Bronchial epithelial cell (primary cell): ENCODE measurements at regions not wholly inside any gene's neighbourhood (a gene's known extent, or its start where the extent isn't known, plus 50 kb on each side); places are given as distances from the start of the nearest gene placed in this dataset.

ENCODE experiments used
- DNase-seq: peaks from one replicate; pipeline ENCODE4 v3.0.0-alpha.2; 2010; ENCODE audit warnings: low read depth
- FAIRE-seq: peaks from 2 replicates; lab custom pipeline; 2011; peaks lifted over from hg19 to GRCh38; lab: Jason Lieb, UNC
- H3K27me3 ChIP-seq: 2 replicates; pipeline ENCODE4 v1.5.1; 2011; ENCODE audit warnings: low read length; ENCODE audit not compliant: control insufficient read depth, insufficient read depth
- H3K36me3 ChIP-seq: 2 replicates; pipeline ENCODE4 v1.5.1; 2011; ENCODE audit warnings: low read length; ENCODE audit not compliant: control insufficient read depth, insufficient read depth
- H3K4me3 ChIP-seq: 2 replicates; pipeline ENCODE4 v1.5.1; 2011; ENCODE audit warnings: mild to moderate bottlenecking, low read depth, low read length, control low read depth
- TF ChIP-seq, protein P1 (sequence below): IDR thresholded peaks from 2 replicates; pipeline ENCODE4 v1.5.1; 2011; ENCODE audit warnings: mild to moderate bottlenecking, moderate library complexity, low read length, control low read depth, inconsistent platforms; ENCODE audit not compliant: insufficient read depth, severe bottlenecking

DNA sequence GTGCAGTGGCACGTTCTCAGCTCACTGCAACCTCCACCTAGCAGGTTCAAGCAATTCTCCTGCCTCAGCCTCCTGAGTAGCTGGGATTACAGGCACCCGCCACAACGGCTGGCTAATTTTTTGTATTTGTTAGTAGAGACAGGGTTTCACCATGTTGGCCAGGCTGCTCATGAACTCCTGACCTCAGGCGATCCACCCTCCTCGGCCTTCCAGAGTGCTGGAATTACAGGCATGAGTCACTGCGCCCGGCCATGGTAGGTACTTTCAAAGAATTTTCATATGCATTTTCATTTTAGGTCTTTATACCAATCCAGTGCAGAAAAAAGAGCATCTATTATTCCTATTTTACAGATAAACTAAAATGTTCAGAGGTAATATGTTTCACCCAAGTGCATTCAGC lies 411.3 kb upstream of the USP15 start:
- TF ChIP-seq, protein P1, sequence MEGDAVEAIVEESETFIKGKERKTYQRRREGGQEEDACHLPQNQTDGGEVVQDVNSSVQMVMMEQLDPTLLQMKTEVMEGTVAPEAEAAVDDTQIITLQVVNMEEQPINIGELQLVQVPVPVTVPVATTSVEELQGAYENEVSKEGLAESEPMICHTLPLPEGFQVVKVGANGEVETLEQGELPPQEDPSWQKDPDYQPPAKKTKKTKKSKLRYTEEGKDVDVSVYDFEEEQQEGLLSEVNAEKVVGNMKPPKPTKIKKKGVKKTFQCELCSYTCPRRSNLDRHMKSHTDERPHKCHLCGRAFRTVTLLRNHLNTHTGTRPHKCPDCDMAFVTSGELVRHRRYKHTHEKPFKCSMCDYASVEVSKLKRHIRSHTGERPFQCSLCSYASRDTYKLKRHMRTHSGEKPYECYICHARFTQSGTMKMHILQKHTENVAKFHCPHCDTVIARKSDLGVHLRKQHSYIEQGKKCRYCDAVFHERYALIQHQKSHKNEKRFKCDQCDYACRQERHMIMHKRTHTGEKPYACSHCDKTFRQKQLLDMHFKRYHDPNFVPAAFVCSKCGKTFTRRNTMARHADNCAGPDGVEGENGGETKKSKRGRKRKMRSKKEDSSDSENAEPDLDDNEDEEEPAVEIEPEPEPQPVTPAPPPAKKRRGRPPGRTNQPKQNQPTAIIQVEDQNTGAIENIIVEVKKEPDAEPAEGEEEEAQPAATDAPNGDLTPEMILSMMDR = no peak
- DNase-seq (no peak), FAIRE-seq (no peak)
- no peaks in the 10 kb centered on the region for H3K36me3 ChIP-seq
- H3K4me3 ChIP-seq = no peak overlapping the region
- H3K27me3 ChIP-seq = no peaks in the 10 kb centered on the region

DNA sequence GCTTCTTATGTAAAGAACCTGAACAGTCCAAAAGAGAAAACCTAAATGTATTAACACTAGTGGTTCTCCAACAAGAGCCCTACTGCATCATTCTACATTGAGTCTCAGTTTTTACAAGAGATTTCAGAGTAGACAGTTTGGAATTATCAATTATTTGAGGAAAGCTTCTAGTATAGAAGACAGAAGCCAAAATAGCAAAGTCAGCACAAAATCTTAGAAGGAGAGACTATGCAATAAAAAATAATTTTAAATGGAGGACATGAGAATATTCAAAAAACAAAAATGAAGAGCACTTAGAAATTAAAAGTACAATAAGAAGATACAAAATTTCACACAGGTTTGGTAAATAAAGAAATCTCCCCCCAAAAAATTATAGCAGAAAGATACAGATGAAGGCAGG lies 406.3 kb upstream of the USP15 start:
- H3K36me3 ChIP-seq = no peaks in the 10 kb centered on the region
- H3K27me3 ChIP-seq = no peaks in the 10 kb centered on the region
- FAIRE-seq (no peak), DNase-seq (no peak)
- TF ChIP-seq, protein P1 = no peak
- no peak overlapping the region for H3K4me3 ChIP-seq

DNA sequence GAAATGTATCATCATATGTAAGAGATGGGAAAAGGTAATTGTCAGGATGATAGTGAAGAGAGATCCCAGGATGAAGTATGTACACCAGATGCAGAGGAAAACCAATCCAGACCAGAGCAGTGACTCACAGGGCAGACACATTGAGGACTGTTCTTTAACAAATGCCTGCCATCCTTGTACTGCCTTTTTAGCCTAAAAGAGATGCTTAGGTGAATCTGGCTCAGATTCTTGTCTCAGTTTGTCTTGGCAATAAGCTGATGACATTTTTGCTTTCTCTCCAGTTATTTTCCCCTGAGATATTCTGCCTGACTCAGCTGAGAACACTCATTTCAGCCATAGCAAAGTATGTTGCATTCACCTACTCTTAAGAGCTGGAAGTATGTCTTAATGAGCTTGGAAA lies 405.3 kb upstream of the USP15 start:
- no peaks in the 10 kb centered on the region for H3K36me3 ChIP-seq
- no peaks in the 10 kb centered on the region for H3K27me3 ChIP-seq
- FAIRE-seq = no peak
- no peak overlapping the region for H3K4me3 ChIP-seq
- no peak for DNase-seq
- TF ChIP-seq, protein P1 = no peak

DNA sequence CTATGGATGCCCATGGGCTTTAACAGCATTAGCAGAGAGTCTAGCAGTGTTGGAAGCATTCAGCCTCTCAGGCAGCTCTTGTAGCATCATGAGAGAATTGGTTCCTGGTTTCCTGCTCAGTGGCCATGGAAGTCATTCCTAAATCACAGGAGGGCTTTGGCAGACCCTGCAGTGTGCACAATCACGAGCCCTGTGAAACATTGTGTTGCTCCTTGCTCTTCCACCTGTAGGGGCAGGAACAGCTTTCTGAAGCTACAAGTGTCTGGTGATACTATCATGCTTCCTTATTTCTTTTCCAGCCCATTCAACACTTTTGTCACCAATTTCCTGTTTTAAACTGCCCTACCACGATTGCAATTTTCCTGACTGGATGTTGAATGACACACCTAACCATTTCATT lies 402.2 kb upstream of the USP15 start:
- TF ChIP-seq, protein P1 = no peak
- no peak overlapping the region for H3K4me3 ChIP-seq
- H3K36me3 ChIP-seq = no peaks in the 10 kb centered on the region
- FAIRE-seq (no peak), DNase-seq (no peak)
- no peaks in the 10 kb centered on the region for H3K27me3 ChIP-seq

DNA sequence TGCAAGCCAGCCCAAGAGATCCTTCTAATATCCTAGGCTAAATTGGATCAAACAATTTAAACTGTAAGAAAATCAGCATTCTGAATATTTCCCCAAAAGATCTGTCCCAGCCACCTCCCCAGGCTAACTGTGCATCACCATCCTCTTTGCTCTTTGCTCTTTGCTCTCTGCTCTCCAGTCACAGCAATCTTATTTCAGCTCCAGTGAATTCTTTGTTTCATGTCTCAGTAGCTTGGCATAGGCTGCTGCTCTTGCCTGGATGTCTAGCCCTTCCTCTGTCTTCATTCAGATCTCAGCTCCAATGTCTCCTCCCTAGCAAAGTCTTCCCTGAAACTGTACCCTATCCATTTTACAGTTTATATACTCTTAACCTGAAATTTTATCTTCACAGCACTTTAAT lies 399.8 kb upstream of the USP15 start:
- TF ChIP-seq, protein P1 = no peak
- Histone ChIP-seq H3K27me3 (no peaks in the 10 kb centered on the region), H3K4me3 (no peak overlapping the region), H3K36me3 (no peaks in the 10 kb centered on the region)
- DNase-seq (no peak), FAIRE-seq (no peak)

DNA sequence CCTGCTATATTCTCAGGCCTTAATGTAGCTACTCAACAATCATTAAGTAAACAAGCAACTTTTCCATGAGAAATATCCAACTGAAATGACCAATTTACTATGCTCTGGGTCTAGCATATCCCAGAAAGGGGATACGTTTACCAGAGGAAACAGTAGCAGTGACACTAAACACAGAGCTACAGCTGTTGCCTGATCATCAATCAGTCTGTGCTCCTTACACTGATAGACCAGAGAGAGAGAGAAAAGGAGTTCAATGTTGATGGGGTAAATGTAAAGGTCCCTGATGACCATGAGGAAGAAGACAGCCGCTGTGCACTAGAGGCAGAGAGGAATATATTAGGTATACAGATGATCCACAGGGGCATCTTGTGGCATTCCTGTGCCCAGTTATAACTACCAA lies 397.2 kb upstream of the USP15 start:
- Histone ChIP-seq H3K4me3 (no peak overlapping the region), H3K27me3 (no peaks in the 10 kb centered on the region), H3K36me3 (no peaks in the 10 kb centered on the region)
- TF ChIP-seq, protein P1 = no peak
- no peak for FAIRE-seq
- DNase-seq = no peak
